ENCODE measurements at regions not wholly inside any gene's neighbourhood (a gene's known extent, or its start where the extent isn't known, plus 50 kb on each side); places are given as distances from the start of the nearest gene placed in this dataset.
A peak's percentile ranks its signal among the peaks of the same experiment; 100 is the strongest.

DNA sequence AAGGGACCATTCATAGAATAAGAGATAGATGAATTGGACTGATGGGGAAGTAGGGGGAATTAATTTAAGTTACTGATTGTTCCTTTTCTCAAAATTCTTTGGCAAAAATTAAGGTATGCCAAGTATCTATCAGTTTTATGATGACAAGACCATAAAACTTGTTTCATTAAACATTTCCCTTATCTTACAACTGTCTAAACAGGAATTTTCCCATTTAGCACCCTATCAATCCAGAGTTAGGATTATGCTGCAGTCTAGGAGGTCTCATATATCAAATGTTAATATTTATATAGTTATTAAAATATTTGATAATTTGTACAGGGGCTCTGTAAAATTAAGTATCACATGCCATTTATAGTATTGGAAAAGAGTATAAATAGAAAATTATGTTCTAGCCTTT is 51.5 kb upstream of the ARID1B start:
- no peak for DNase-seq

DNA sequence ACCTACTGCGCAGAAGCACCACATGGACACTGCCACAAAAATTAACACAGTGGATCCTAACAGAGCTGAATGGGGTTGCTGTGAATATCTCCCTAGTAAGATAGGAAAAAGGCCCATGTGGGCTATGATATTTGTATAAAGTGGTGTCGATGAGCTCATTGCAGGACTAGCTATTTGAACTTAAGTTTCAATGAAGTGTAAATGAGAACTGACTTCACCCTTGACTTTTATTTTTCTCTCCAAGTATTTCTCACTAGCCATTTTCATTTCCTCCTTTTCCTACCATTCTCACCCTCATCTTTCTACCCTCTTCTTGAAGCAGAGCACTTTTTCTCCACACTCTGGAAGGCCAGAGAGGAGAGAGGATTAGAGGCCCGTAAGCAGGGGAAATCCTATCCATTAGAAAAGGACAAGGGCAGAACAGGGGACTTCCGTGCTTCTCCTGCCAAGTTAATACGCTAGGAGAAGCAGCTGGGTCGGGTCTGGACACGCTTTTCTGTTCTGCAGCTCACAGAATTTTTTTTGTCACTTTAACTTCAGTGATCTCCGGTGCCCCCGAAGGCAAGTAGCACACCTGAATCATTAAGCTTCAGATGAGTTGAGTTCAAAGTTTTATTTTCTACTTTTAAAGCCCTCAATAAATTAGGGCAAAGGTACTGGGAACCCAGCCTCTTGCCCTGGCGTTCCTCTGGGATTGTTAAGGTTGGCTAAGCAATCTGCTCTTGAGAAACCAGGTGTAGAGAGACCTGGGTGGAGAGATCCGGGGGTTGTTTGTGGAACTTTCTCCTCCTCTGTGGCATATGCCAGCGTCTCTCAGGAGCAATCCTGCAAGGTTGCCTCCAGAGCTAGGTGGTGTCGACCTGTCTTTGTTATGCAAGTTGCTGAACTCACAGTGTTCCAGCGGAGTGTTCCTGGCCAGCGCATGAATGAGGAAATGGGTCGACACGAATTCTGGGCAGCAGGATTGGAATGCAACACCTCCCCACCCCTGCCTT is 56.2 kb upstream of the ARID1B start:
- DNase-seq, result peak; percentile 64 to 70 (median 65)

DNA sequence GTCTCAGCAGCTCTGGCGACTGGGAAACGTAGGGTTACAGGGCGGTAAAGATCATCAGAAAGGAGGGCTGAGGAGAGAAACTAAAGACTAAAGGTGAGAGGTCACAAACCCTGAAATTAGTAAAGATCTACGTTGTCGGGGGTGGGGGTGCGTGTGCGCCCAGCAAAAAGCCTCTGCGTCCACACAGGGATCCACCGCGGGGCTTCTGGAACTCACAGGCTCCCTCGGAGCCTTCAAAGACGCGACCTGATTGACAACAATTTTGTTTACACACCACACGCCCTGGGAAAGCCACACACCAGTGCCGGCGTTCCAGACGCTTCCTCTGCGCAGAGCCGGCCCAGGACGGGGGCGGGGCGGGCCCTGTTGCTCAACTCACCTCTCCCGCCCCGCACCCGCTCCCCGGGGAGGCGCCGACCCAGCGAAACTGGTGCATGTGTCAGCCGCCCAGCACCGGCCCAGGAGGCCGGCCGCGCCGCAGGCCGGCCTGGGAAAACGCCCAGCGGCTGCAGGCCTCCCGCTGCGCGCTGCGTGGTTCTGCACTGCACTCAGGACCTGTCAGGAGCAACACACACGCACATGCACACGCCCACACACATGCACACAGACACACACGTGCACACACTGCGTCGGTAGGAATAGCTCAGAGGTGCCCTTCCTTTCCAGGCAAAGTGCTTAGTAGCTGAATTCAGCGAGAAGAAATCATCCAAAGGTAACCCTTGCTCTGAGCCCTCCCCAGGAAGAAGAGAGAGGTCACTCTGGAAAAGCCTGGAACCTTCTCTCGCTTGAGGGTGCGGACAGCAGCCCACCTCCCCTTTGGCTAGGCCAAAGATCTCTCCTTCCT is 57.2 kb upstream of the ARID1B start:
- DNase-seq, result peak; percentile 87 to 96 (median 92)

DNA sequence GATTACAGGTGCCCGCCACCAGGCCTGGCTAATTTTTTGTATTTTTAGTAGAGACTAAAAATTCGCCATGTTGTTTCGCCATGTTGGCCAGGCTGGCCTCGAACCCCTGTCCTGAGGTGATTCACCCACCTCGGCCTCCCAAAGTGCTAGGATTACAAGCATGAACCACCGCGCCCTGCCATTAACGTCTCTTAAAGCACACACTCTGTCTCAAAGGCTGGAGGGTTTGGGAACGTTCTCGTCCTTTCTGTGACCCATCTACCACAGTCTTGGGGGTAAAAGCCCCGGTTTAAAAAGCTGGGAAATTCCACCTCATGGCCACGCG is 57.8 kb upstream of the ARID1B start:
- peak in 1 of 3 donors; percentile 51 for DNase-seq

DNA sequence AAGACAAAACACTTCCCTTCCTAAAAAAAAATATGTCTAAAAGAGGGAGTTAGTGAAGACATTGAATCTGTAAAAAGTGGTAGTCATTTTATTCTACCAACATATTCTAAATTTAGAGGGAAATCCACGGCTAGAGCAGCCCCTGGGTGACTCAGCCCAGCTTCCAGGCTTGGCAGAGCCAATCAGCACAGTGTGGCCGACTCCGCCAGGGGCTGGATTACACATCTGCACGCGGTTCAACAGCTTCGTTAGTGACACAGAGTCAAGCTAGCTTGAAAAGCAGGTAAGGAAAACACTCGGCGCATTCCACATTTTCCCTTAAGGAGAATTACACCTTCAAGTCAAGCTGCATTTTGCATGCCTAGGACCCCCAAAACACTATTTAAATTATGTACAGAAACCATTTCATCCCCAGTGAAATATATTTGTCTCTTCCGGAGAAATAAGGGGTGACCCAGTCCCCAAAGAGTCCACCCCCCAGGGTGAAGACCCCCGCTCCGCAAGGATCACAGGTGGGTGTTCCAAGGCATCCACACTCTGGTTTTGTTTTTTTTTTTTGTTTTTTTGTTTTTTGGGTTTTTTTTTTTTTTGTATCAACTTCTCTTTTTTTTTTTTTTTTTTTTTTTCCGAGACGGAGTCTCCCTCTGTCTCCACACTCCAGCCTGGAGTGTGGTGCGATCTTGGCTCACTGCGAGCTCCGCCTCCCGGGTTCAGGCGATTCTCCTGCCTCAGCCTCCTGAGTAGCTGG is 58.4 kb upstream of the ARID1B start:
- DNase-seq, result peak; percentile 65 to 73 (median 66)

- no peak for DNase-seq
Observed at GRCh38 chr6:156717542-156717941, 59.6 kb upstream of the ARID1B start.

DNA sequence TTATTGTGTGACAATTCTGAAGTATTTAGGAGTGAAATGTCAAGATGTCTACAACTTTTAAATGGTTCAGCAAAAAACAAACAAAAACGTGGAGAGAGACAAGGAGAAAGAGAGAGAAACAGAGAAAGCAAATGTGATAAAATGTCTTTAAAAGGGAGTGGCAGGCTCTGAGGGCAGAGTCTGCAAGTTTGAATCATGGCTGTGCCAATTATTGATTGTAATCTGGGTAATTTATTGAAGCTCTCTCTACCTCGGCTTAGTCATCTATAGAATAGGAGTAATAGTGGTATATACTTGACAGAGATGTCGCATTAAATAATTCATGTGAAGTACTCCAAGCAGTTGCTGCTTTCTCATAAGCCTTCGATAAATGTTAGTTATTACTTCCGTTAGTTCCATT is 61.3 kb upstream of the ARID1B start:
- no peak for DNase-seq

DNA sequence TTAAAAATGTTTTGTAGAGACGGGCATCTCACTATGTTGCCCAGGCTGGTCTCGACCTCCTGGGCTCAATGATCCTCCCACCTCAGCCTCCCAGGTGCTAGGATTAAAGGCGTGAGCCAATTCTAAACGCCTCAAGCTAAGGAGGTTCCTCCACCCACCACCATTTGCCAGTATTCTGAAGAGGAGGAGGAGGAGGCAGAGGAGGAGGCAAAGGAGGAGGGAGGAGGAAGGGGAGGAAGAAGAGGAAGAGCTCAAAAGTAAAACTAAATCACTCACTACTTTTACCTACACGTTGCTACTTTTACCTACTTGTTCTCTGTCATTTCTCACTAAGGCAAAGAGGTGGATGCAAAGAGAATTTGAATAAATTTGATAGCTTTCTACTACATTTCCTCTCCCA is 63.6 kb upstream of the ARID1B start:
- DNase-seq, result no peak

GRCh38 chr6:156710479-156710878 is 66.7 kb upstream of the ARID1B start:
- no peak for DNase-seq

DNA sequence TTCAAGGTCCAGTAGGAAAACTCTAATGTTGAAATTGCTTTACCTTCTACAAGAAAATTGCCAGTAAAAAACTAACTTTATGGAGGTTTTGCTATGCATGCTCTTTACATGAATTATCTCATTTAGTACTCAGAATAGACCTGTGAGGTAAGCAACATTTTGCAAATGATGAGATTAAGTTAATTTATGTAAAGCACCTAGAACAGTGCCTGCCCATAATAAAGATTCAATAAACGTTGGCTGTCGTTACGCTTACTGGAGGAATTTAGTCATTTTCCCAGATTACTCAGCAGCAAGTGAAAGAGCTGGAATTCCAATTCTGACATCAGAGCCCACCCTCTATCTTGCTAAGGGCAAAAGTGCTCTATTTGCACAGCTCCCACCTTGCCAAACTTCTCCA is 69.4 kb upstream of the ARID1B start:
- DNase-seq, result no peak

DNA sequence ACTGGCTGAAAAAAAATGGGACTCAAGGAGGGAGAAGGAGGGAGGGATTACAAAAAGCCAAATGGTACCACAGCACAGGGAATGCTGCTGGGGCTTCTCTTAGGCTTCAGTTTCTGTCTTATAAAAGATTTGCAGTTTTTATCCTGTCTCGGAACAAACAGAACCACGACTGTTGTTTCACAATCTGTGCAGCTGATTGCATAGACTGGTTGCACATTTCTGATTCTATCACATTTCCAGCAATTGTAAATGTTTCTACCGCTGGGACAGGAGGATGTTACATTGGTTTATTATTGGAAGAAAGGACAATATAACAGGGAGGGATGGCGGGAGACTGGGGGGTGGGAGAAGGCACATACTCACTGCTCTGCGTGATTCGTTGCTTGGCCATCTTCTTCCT is 73.5 kb upstream of the ARID1B start:
- DNase-seq, result no peak

- no peak for DNase-seq
Observed at GRCh38 chr6:156701966-156702365, 75.2 kb upstream of the ARID1B start.

- DNase-seq, result no peak
Observed at GRCh38 chr6:156700440-156701057, 76.6 kb upstream of the ARID1B start.

DNA sequence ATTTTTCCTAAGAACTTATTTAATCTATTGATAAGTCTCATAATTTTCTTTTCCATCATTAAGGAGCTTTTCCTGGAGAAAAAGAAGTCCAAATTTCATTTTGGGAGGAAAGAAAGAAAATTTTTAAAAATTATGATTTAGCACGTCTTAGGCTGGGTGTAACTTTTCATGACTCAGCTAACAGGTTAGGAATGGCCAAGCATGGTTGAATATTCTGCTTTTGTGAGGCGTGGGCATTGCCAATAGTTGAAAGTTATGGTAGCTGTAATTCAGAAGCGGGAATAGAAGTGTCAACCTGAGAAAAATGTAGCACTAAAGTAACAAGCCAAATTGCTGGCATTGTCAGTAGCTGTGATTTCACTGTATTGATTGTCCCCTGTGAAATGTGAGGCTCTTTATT is 77.2 kb upstream of the ARID1B start:
- no peak for DNase-seq

- DNase-seq, result peak; percentile 62 to 81 (median 79)
Observed at GRCh38 chr6:156699017-156699421, 78.2 kb upstream of the ARID1B start.

DNA sequence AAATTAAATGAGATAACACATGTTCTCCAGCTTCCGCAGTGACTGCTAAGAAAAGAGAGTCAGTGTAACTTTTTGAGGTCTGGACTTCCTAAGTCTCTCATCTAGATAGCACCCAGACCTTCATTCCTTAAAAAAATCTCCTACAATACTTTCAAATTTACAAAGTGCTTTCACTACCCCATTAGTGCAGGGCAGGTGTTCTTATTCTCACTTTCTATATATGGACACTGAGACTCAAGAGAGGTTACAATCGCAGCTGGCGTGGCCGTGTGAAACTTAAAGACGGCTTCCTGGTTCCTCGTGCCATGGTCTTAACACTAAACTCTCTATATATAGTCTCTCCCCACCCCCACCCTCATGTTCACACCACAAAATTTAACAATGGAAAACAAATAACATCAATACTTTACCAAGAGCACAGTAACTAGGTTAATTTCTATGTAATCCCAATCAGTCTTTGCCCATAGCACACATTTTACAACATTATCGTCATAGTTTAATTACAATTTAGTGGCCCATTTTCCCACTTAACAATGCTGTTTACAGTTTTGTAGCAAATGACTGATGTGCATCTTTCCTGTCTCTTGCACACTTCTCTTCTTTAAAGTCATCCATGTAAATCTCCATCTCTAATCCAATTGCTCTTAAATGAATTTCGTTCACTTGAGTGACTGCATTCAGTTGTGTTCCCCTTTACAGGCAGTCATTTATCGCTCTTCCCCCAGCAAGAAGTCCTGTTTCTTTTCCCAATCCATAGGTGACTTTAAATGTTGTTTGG is 78.8 kb upstream of the ARID1B start:
- DNase-seq, result no peak

GRCh38 chr6:156697225-156697830 is 79.8 kb upstream of the ARID1B start:
- peak in 2 of 3 donors; percentile 37 to 48 for DNase-seq

- no peak for DNase-seq
Observed at GRCh38 chr6:156695742-156696141, 81.4 kb upstream of the ARID1B start.

- no peak for DNase-seq
Observed at GRCh38 chr6:156694679-156695078, 82.5 kb upstream of the ARID1B start.

GRCh38 chr6:156691018-156691417 is 86.2 kb upstream of the ARID1B start:
- DNase-seq, result peak in 2 of 3 donors; percentile 26 to 32

GRCh38 chr6:156689656-156690055 is 87.5 kb upstream of the ARID1B start:
- DNase-seq, result peak; percentile 66 to 81 (median 74)
